ENCODE measurements at regions not wholly inside any gene's neighbourhood (a gene's known extent, or its start where the extent isn't known, plus 50 kb on each side); places are given as distances from the start of the nearest gene placed in this dataset.

- no TSS peak for BruUV-seq (replicated peaks)
- Histone ChIP-seq H3K27ac (ENCODE audit: extremely low read length, insufficient read depth, low read length) (no peak overlapping the region), H3K79me2 (ENCODE audit: insufficient read depth, low read length) (no peaks in the 10 kb centered on the region), H4K20me1 (ENCODE audit: insufficient read depth, low read length) (no peaks in the 10 kb centered on the region), H3K9me3 (ENCODE audit: low read length) (no peaks in the 10 kb centered on the region), H3K4me3 (replicated peaks in 1 of 3; ENCODE audit: insufficient read depth in 1 of 3, low read depth in 2 of 3, low read length in 3 of 3) (no peak overlapping the region), H3K4me2 (ENCODE audit: low read depth, low read length) (no peak overlapping the region), H2AFZ (ENCODE audit: low read length) (no peak overlapping the region), H3K36me3 (replicated peaks in 1 of 2; ENCODE audit: control insufficient read depth in 1 of 2, insufficient read depth in 2 of 2, low read length in 2 of 2) (no peaks in the 10 kb centered on the region), H3K27me3 (ENCODE audit: control insufficient read depth in 1 of 2, insufficient read depth in 2 of 2, low read length in 2 of 2) (no peaks in the 10 kb centered on the region; a peak in 1 of 5 replicates), H3K4me1 (ENCODE audit: insufficient read depth, low read length) (no peaks in the 10 kb centered on the region), H3K9ac (ENCODE audit: insufficient read depth, low read depth, low read length) (no peak overlapping the region)
- ATAC-seq (no peak), DNase-seq (ENCODE audit: low spot score) (no peak), FAIRE-seq (no peak)
- intact Hi-C loops (cut with micrococcal nuclease; ENCODE audit: unreplicated experiment), result no loop called here
- ChIA-PET POLR2A (no interaction called here), CTCF (ENCODE audit: low intra/inter-chr PET ratio, low total read pairs) (no interaction called here)
- in situ Hi-C loops (cut with HindIII; ENCODE audit: extremely low pct_ligation_motif_present, low pct_unique_long_range_greater_than_20kb), result loop anchor here (25.0 kb wide), 1 partner anchor 701 kb away; no protein-coding TSS in a partner anchor
- TF ChIP-seq ZNF816 (CRISPR knock-in tag; IDR thresholded peaks at IDR 0.05; ENCODE audit: borderline replicate concordance) (no peak), HBP1 (CRISPR knock-in tag; IDR thresholded peaks at IDR 0.05; ENCODE audit: low read depth) (no peak), KAT8 (CRISPR knock-in tag; IDR thresholded peaks at IDR 0.05) (no peak), ZNF256 (CRISPR knock-in tag; conservative IDR thresholded peaks at IDR 0.05) (no peak), PHF21A (CRISPR knock-in tag; IDR thresholded peaks at IDR 0.05) (no peak), ZBTB44 (CRISPR knock-in tag; IDR thresholded peaks at IDR 0.05) (no peak), ATF2 (CRISPR knock-in tag; IDR thresholded peaks at IDR 0.05) (no peak)
- WGBS (ENCODE audit: low lambda C conversion rate), result 29% methylated on average over 2 of the region's 2 CpGs
Measured at GRCh38 chr7:91787931-91788330, 92.6 kb downstream of the MTERF1 start.

All from HepG2 (cell line).